ENCODE measurements at regions not wholly inside any gene's neighbourhood (a gene's known extent, or its start where the extent isn't known, plus 50 kb on each side); places are given as distances from the start of the nearest gene placed in this dataset.

DNA sequence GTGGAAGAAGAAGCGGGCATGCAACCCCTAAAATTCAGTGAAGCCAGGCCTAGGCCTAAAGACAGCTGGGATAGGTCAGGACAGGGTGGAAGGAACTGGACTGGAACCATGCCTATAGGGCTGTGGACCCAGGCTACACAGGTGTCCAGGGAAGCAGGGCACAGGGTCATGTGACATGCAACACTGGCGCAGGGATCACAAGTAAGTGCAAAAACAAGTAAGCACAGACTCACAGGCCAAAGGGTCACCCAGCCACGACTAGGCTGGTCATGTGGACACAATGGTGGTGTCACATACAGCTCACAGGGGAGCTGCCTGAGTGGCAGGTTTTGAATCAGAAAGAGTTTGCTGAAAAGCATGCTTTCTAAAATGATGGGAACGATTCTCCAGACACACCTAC, 195.7 kb downstream of the SPTSSA start:
- H3K9me3 Mint-ChIP-seq (ENCODE audit: unreplicated experiment), result no peaks in the 10 kb centered on the region
- H3K27ac Mint-ChIP-seq (ENCODE audit: unreplicated experiment), result no peak overlapping the region
- no peaks in the 10 kb centered on the region for H3K36me3 Mint-ChIP-seq (ENCODE audit: low read depth, unreplicated experiment)
- no peaks in the 10 kb centered on the region for H3K4me1 Mint-ChIP-seq (ENCODE audit: unreplicated experiment)
- no peak for DNase-seq (ENCODE audit: low spot score)
- H3K4me3 Mint-ChIP-seq (ENCODE audit: unreplicated experiment), result no peak overlapping the region
- TF ChIP-seq, protein P1, sequence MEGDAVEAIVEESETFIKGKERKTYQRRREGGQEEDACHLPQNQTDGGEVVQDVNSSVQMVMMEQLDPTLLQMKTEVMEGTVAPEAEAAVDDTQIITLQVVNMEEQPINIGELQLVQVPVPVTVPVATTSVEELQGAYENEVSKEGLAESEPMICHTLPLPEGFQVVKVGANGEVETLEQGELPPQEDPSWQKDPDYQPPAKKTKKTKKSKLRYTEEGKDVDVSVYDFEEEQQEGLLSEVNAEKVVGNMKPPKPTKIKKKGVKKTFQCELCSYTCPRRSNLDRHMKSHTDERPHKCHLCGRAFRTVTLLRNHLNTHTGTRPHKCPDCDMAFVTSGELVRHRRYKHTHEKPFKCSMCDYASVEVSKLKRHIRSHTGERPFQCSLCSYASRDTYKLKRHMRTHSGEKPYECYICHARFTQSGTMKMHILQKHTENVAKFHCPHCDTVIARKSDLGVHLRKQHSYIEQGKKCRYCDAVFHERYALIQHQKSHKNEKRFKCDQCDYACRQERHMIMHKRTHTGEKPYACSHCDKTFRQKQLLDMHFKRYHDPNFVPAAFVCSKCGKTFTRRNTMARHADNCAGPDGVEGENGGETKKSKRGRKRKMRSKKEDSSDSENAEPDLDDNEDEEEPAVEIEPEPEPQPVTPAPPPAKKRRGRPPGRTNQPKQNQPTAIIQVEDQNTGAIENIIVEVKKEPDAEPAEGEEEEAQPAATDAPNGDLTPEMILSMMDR (IDR thresholded peaks at IDR 0.05; ENCODE audit: unreplicated experiment), result no peak
- no peaks in the 10 kb centered on the region for H3K27me3 Mint-ChIP-seq (ENCODE audit: unreplicated experiment)

DNA sequence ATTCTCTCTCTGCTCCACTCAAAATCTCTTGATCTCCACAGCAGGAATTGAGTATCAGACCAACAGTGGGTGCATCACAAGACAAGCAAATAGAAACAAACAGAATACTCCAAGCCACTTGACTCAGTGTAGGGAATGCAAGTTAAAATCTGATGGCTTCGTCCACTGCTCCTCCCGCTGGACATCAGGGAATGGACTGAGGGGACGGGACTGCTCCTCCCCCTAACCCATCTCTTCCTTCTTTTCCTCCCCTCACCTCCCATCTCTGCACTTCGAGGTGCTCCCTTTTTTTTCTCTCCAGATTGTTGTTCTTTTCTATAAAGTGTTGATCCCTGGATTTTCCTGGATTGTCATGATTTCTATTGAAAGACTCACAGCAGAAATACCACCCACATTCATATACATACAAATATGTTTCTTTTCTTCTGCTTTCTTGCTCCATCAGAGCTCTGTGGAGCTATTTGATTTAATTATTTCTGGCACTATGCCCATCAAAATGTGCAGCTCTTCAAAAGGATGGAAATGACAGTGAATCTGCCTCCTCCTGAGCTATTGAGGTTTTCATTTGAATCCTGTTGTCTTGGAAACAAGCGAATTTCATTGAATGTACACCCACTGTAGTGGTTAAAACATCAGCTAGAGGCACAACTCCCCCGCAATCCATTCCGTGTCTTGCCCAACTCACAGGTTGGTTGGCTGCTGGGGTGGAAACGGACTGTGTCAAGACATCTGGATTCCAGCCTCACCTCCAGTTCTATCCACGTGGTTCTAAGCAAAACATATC, 199.7 kb downstream of the SPTSSA start:
- Mint-ChIP-seq H3K4me3 (ENCODE audit: unreplicated experiment) (no peak overlapping the region), H3K9me3 (ENCODE audit: unreplicated experiment) (no peaks in the 10 kb centered on the region), H3K27me3 (ENCODE audit: unreplicated experiment) (no peaks in the 10 kb centered on the region), H3K27ac (ENCODE audit: unreplicated experiment) (no peak overlapping the region), H3K36me3 (ENCODE audit: low read depth, unreplicated experiment) (no peaks in the 10 kb centered on the region), H3K4me1 (ENCODE audit: unreplicated experiment) (no peaks in the 10 kb centered on the region)
- TF ChIP-seq, protein P1 (IDR thresholded peaks at IDR 0.05; ENCODE audit: unreplicated experiment), result no peak
- DNase-seq (ENCODE audit: low spot score), result no peak

DNA sequence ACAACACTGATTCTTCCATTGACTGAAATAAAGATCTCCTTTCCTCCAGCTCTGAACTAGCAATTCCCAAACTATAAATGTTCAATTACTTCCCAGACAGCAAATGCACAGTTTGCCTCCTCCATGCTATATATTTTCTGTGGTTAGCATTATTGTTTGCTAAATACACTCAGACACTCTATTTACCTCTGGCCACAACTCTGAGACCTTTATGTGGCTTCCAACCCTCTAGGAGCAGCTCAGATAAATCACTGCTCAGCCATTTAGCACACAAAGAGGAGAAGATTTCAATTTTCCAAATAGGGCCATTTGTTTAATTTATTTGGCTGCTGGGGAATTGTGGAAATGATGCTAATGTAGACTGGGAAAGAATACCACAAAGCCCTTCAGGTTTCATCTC, 202.0 kb downstream of the SPTSSA start:
- no peaks in the 10 kb centered on the region for H3K27me3 Mint-ChIP-seq (ENCODE audit: unreplicated experiment)
- DNase-seq (ENCODE audit: low spot score), result no peak
- H3K4me3 Mint-ChIP-seq (ENCODE audit: unreplicated experiment), result no peak overlapping the region
- H3K36me3 Mint-ChIP-seq (ENCODE audit: low read depth, unreplicated experiment), result no peaks in the 10 kb centered on the region
- no peak overlapping the region for H3K27ac Mint-ChIP-seq (ENCODE audit: unreplicated experiment)
- TF ChIP-seq, protein P1 (IDR thresholded peaks at IDR 0.05; ENCODE audit: unreplicated experiment), result no peak
- no peaks in the 10 kb centered on the region for H3K9me3 Mint-ChIP-seq (ENCODE audit: unreplicated experiment)
- H3K4me1 Mint-ChIP-seq (ENCODE audit: unreplicated experiment), result no peaks in the 10 kb centered on the region

DNA sequence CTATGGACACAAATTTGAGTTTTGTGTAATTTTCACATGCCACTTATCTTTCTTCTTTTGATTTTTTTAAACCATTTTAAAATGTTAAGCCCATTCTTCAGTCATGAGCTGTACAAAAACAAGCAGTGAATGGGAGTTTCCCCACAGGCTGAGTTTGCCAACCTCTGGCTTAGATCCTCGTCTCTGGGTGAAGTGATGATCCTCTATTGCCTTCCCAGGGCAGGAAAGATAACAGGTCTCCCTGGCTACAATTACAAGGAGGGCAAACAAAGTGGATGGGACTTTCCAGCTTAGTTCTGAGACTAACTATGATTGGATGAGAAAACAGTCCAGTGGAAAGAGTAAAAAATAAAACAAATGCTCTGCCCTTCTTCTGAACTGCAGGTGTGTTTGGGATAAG, 203.7 kb downstream of the SPTSSA start:
- no peak overlapping the region for H3K4me3 Mint-ChIP-seq (ENCODE audit: unreplicated experiment)
- DNase-seq (ENCODE audit: low spot score), result no peak
- H3K4me1 Mint-ChIP-seq (ENCODE audit: unreplicated experiment), result no peaks in the 10 kb centered on the region
- no peak overlapping the region for H3K27ac Mint-ChIP-seq (ENCODE audit: unreplicated experiment)
- no peaks in the 10 kb centered on the region for H3K9me3 Mint-ChIP-seq (ENCODE audit: unreplicated experiment)
- H3K27me3 Mint-ChIP-seq (ENCODE audit: unreplicated experiment), result no peaks in the 10 kb centered on the region
- no peaks in the 10 kb centered on the region for H3K36me3 Mint-ChIP-seq (ENCODE audit: low read depth, unreplicated experiment)
- TF ChIP-seq, protein P1 (IDR thresholded peaks at IDR 0.05; ENCODE audit: unreplicated experiment), result no peak

DNA sequence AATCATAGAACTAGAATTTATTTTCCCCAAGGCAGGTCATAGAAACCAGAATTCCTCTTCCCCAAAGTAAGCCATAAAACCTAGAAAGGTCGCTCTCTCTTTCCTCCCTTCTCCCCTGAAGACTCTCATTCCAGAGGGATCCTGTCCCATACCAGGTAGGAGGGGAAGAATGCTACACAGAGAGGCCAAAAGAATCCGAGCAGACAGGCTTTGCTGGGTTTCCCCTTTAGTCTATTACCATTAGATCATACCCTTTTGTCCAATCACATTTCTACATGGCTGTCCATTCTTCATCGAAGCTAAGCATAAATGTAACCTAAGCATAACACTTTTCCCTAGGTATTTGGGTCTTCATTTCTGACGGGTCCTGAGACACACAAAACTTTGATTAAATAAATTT, 204.5 kb downstream of the SPTSSA start:
- Mint-ChIP-seq H3K9me3 (ENCODE audit: unreplicated experiment) (no peaks in the 10 kb centered on the region), H3K4me3 (ENCODE audit: unreplicated experiment) (no peak overlapping the region), H3K36me3 (ENCODE audit: low read depth, unreplicated experiment) (no peaks in the 10 kb centered on the region), H3K27ac (ENCODE audit: unreplicated experiment) (no peak overlapping the region), H3K27me3 (ENCODE audit: unreplicated experiment) (no peaks in the 10 kb centered on the region), H3K4me1 (ENCODE audit: unreplicated experiment) (no peaks in the 10 kb centered on the region)
- TF ChIP-seq, protein P1 (IDR thresholded peaks at IDR 0.05; ENCODE audit: unreplicated experiment), result no peak
- DNase-seq (ENCODE audit: low spot score), result no peak
